Astrocyte of the cerebellum (primary cell): ENCODE measurements at regions not wholly inside any gene's neighbourhood (a gene's known extent, or its start where the extent isn't known, plus 50 kb on each side); places are given as distances from the start of the nearest gene placed in this dataset.

Source experiments
- DNase-seq: peaks from one replicate; pipeline ENCODE4 v3.0.0-alpha.2; 2011; ENCODE audit warnings: low read depth
- H3K4me3 ChIP-seq: 2 replicates; pipeline ENCODE4 v1.5.1; 2011; ENCODE audit warnings: mild to moderate bottlenecking, low read depth, low read length, moderate library complexity
- in situ Hi-C: cut with HindIII; loops from 2 replicates; pipeline ENCODE4 v1.10.0; 2017; ENCODE audit warnings: low sequenced_read_pairs
- TF ChIP-seq, protein P1 (sequence below): IDR thresholded peaks from 2 replicates; pipeline ENCODE4 v1.5.1; 2012; ENCODE audit warnings: low read length, low read depth, moderate library complexity, mild to moderate bottlenecking; ENCODE audit errors: missing control alignments

DNA sequence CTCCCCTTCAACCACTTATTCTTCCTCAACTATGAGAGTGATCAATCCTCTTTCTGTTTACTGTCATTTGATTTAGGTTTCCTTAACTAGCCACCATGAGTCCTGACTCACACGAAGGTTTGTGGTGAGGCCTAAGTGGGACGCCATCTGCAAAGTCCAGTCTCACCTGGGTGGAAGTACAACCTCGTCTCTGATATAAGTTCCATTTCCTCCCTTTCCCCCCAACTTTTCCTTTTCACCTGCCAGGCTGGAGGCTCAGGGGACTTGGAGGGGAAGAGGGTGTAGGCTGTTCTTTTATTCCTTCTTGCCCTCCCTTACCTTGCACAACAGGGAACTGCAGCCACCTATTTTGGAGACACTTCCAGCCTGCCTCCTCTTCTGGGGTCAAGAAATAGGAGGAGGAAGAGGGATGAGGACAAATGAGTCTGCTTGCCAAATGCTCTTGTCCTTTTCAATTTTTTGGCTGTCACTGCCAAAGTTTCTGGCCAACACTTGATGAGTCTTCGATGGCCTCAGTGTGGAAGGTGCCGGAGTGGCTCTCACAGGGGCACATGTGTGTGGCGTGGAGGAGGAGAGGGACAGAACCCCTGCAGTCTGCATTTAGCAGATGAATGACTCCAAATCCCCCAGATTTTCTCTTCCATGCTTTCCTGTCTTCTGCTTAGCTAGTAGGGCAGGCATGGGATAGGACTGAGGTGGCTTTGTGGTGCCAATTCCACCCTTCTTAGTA, 249.6 kb downstream of the NSG2 start:
- in situ Hi-C loops: no loop called here
- no peak overlapping the region for H3K4me3 ChIP-seq
- DNase-seq: no peak
- TF ChIP-seq, protein P1, sequence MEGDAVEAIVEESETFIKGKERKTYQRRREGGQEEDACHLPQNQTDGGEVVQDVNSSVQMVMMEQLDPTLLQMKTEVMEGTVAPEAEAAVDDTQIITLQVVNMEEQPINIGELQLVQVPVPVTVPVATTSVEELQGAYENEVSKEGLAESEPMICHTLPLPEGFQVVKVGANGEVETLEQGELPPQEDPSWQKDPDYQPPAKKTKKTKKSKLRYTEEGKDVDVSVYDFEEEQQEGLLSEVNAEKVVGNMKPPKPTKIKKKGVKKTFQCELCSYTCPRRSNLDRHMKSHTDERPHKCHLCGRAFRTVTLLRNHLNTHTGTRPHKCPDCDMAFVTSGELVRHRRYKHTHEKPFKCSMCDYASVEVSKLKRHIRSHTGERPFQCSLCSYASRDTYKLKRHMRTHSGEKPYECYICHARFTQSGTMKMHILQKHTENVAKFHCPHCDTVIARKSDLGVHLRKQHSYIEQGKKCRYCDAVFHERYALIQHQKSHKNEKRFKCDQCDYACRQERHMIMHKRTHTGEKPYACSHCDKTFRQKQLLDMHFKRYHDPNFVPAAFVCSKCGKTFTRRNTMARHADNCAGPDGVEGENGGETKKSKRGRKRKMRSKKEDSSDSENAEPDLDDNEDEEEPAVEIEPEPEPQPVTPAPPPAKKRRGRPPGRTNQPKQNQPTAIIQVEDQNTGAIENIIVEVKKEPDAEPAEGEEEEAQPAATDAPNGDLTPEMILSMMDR: no peak

DNA sequence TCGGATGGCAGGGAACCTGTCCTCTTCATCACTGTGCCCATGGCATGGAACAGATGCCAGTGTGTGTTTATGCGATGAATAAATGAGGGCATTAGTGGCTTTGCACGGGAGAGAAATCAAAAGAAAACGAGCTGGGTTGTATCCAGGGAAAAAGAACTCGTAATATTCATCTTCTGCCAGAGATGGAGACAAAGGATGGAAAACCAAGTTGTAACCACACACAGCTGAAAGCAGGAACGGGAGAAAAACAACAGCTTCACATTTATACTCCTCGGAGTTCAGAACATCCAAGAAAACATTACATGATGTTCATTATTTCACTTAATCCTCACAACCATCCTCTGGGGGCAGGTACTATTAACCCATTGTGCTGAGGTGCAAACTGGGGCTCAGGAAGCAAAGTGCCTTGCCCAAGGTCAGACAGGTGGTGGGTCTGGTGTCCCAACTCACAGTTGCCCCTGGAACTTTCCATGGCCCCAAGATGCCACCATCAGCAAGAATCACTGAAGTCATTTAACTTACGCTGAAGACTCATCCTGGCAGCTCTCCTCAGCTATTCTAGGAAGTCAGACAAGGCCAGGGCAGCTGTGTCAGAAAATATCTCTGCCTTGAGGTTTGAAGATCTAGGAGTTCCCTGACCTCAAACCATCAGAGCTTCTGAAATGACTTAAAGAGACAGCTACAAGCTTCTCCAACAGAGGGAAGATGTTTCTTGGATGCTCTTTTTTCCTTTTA, 250.4 kb downstream of the NSG2 start:
- in situ Hi-C loops: no loop called here
- DNase-seq: no peak
- TF ChIP-seq, protein P1: no peak
- H3K4me3 ChIP-seq: no peak overlapping the region

DNA sequence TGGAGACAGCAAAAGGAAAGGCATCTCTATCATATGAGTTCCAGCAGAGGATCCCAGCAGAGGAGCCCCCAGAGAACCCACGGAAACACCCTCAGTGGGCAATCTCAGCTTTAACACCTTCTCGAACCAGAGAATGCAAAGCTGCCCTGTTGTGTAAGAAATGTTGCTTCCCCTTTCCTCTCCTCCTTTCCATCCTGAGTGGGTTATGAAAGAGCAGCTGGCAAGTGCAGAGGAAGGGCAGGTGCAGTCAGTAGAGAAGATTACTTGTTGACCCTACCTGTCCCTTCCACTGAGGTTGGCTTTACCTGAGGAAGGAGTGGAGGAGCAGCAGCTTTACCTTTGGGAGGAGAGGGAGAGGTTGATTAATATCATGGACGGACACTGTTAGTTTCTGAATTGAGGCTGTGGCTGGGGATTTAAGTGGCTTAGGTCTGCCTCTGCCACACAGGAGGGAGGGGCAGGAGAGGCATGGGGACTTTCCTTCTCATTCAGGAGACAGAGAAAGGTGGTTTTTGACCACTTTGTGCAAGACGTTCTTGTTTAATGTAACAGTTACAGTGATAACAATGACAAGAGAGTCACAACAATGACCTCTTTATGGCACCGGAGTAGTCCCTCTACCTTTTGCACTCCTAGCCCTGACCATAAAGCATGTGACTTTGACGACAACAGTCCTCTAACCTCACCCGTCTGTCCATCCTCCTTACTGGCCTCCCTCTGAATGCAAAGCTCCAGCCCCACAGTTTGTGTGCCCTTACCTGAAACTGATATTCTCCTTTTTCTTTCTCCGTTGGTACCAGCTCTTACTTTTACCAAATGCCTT, 254.8 kb downstream of the NSG2 start:
- in situ Hi-C loops: loop anchor here (25.0 kb wide), 2 partner anchors 263 to 688 kb away; partner anchors contain the start of genes BOD1 and NSG2
- no peak overlapping the region for H3K4me3 ChIP-seq
- TF ChIP-seq, protein P1: no peak
- DNase-seq: no peak

DNA sequence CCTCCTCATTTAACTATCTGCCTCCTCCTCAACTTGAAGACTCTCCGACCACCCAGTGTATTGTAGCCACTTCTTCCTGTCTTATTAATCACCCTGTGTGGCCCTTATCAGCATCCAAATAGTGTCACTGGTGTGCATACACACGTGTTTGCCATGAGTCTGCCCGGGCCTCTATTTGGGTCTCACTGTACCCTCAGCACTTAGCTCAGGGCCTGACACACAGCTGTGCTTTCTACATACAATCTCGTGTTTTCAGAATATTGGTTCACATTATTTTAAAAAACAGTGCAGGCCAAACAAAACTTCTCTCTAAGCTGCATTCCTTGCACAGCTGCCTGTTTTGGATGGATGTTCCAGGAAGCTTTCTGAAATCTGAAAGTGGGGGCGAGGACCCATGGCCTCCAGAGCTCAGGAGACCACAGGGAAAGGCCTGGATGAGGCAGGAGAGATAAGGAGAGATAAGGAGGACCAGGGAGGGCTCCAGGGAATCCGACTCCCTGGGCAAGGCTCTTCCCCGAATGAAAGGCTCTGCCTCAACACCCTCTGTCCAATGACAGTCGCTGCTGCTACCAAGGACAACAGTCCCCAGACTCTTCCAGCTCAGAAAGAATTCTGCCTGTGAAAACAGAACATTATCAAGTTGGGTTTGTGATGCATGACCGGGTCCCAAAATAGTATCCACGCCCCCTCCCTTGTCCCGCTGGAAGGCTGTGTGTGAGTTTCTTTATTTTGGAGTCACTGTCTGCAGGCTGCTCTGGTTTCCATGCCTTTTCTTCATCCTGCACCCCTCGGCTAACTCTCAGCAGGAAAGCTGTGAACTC, 255.6 kb downstream of the NSG2 start:
- in situ Hi-C loops: loop anchor here (25.0 kb wide), 2 partner anchors 264 to 689 kb away; partner anchors contain the start of genes BOD1 and NSG2
- H3K4me3 ChIP-seq: no peak overlapping the region
- DNase-seq: no peak
- TF ChIP-seq, protein P1: no peak

DNA sequence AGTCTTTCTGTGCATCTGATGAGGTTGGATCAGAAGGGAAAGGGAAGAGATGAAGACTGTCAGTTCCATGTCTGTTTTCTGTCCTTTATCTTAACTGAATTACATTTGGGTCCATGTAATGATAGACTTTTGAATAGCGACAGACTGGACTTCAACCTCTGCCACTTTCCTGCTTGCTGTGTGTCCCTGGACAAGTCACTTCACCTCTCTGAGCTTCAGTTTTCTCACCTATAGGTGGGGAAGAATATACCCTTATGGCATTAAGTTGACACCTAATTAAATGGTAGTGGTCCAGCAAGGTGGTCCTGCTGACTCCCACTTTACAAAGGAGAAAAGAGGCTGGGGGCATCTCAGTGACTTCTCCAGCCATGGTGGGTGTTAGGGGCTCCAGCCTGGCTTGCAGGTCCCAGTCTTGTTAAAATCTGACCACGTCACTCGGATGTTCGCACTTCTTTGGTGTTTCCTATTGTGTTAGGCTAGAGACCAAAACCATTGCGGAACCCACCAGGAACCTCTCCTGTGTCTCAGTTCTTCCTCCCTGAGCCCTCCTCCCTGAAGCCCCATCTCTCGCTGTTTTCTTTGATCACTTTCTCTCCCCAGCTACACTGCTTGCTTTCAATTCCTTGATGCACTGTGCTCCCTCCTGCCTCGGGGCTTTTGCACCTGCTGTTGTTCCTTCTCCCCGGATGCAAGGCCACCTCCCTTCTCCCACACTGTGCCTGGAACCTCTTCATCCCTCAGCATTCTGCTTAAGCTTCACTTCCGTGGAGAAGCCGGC, 256.5 kb downstream of the NSG2 start:
- in situ Hi-C loops: loop anchor here (25.0 kb wide), 2 partner anchors 265 to 690 kb away; partner anchors contain the start of genes BOD1 and NSG2
- TF ChIP-seq, protein P1: no peak
- DNase-seq: no peak
- H3K4me3 ChIP-seq: no peak overlapping the region
